ENCODE measurements at regions not wholly inside any gene's neighbourhood (a gene's known extent, or its start where the extent isn't known, plus 50 kb on each side); places are given as distances from the start of the nearest gene placed in this dataset.
"Not testable (repeated sequence)": the region's sequence is repeated elsewhere in the genome, so short reads cannot be mapped to it uniquely, and the experiment has no call there.

DNA sequence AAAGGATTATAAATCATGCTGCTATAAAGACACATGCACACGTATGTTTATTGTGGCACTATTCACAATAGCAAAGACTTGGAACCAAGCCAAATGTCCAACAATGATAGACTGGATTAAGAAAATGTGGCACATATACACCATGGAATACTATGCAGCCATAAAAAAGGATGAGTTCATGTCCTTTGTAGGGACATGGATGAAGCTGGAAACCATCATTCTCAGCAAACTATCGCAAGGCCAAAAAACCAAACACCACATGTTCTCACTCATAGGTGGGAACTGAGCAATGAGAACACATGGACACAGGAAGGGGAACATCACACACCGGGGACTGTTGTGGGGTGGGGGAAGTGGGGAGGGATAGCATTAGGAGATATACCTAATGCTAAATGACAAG, 127.1 kb upstream of the GRAMD2B start:
- TF ChIP-seq, protein P1, sequence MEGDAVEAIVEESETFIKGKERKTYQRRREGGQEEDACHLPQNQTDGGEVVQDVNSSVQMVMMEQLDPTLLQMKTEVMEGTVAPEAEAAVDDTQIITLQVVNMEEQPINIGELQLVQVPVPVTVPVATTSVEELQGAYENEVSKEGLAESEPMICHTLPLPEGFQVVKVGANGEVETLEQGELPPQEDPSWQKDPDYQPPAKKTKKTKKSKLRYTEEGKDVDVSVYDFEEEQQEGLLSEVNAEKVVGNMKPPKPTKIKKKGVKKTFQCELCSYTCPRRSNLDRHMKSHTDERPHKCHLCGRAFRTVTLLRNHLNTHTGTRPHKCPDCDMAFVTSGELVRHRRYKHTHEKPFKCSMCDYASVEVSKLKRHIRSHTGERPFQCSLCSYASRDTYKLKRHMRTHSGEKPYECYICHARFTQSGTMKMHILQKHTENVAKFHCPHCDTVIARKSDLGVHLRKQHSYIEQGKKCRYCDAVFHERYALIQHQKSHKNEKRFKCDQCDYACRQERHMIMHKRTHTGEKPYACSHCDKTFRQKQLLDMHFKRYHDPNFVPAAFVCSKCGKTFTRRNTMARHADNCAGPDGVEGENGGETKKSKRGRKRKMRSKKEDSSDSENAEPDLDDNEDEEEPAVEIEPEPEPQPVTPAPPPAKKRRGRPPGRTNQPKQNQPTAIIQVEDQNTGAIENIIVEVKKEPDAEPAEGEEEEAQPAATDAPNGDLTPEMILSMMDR (IDR thresholded peaks at IDR 0.05), result not testable (repeated sequence)
- not testable (repeated sequence) for TF ChIP-seq POLR2AphosphoS5, TCF7L2 (IDR thresholded peaks at IDR 0.05; ENCODE audit: low read depth, low read length)
